ENCODE measurements at regions not wholly inside any gene's neighbourhood (a gene's known extent, or its start where the extent isn't known, plus 50 kb on each side); places are given as distances from the start of the nearest gene placed in this dataset.
"Not testable (repeated sequence)": the region's sequence is repeated elsewhere in the genome, so short reads cannot be mapped to it uniquely, and the experiment has no call there.

GRCh38 chr1:213680677-213681325, 307.0 kb upstream of the PROX1 start:
- DNase-seq (ENCODE audit: low read depth), result no peak

GRCh38 chr1:213681788-213682340, 305.9 kb upstream of the PROX1 start:
- no peak for DNase-seq (ENCODE audit: low read depth)

- no peak for DNase-seq (ENCODE audit: low read depth)
Measured at GRCh38 chr1:213683529-213683928, 304.2 kb upstream of the PROX1 start.

GRCh38 chr1:213684454-213684853, 303.3 kb upstream of the PROX1 start:
- DNase-seq (ENCODE audit: low read depth), result no peak

DNA sequence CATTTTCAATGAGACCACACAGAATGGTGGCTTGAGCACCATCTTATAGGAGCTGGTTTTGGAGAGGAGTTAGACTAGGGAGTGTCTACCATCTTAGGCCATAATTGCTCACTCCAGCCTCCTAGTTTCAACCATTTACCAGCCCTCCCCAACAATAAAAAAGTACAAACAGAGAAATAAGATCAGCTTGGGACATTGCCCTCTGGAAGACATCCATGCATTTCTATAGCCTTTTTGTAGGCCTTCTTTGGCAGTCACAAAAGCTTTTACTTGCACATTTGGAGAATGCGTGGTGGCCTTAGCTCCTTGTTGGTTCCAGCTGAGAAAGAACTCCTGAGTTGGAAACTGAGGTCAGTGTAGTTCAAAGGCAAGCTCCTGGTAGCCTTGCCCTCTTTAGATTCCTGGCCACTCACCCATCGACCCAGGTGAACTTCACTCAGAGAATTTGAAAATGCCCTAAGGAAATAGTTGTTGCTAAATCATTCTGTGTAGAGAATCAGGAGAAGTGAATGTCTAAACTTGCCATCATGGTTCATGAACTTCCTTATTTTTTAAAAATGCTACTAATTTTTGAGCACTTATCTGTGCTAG, 301.7 kb upstream of the PROX1 start:
- no peak for DNase-seq (ENCODE audit: low read depth)

DNA sequence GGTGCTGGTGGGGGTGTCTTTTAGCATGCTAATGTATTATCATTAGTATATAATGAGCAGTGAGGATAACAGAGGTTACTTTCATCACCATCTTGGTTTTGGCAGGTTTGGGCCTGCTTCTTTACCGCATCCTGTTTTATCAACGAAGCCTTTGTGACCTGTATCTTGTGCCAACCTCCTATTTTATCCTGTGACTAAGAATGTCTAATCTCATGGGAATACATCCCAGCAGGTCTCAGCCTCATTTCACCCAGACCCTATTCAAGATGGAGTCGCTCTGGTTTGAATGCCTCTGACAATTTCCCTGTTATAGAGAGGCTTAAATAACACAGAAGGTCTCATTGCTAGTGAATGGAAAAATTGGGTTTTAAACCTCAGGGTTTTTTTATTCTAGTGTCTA, 300.8 kb upstream of the PROX1 start:
- no peak for DNase-seq (ENCODE audit: low read depth)

GRCh38 chr1:213687832-213688231, 299.9 kb upstream of the PROX1 start:
- DNase-seq (ENCODE audit: low read depth), result no peak

GRCh38 chr1:213688655-213689054, 299.1 kb upstream of the PROX1 start:
- no peak for DNase-seq (ENCODE audit: low read depth)

DNA sequence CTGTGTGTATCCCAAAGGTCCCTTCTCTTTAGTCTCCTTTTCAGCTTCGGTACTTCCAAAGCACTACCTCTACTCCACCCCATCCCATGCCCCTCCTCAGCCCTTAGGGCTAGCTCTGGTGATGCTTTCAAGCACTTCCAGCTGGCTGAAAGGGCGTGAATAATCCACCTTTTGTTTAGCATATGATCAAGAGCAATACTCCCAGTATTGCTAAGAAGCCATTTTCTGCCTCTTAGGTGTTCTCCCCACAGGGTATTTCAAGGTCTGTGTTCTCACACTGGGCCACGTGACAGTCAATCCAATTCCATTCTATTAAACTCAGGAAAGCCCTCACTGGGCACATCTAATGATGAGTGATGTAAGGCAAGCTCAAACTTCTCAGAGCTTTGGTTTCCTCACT, 298.5 kb upstream of the PROX1 start:
- DNase-seq (ENCODE audit: low read depth), result no peak

DNA sequence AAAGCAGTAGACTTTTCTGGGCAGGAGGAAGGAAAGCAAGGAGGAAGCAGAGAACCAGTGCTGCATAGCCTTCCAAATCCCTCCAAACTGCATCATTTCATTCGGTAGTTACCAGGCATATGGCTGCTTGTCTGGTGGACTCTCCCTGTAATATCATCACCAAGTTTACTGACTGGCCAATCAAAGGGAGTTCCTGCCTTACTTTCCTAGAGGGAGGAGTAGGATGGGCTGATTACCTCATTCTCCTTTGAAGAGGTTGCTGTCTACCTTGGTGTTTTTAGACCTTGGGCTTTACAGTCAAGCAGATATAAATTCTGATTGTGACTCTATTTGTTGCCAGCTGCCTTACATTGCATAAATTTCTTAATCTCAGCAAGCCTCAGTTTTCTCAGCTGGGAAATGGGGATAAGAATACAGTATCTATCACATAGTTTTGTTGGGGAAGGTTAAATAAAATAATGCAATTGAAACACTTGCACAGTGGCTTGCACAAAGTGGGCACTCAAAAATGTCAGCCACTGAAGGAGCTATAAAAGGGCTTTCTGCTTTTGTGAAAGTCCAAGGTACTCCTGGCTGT, 297.3 kb upstream of the PROX1 start:
- DNase-seq (ENCODE audit: low read depth), result no peak

GRCh38 chr1:213692321-213692720, 295.5 kb upstream of the PROX1 start:
- no peak for DNase-seq (ENCODE audit: low read depth)

GRCh38 chr1:213693864-213694263, 293.9 kb upstream of the PROX1 start:
- DNase-seq (ENCODE audit: low read depth), result no peak

- no peak for DNase-seq (ENCODE audit: low read depth)
Measured at GRCh38 chr1:213697192-213697802, 290.5 kb upstream of the PROX1 start.

DNA sequence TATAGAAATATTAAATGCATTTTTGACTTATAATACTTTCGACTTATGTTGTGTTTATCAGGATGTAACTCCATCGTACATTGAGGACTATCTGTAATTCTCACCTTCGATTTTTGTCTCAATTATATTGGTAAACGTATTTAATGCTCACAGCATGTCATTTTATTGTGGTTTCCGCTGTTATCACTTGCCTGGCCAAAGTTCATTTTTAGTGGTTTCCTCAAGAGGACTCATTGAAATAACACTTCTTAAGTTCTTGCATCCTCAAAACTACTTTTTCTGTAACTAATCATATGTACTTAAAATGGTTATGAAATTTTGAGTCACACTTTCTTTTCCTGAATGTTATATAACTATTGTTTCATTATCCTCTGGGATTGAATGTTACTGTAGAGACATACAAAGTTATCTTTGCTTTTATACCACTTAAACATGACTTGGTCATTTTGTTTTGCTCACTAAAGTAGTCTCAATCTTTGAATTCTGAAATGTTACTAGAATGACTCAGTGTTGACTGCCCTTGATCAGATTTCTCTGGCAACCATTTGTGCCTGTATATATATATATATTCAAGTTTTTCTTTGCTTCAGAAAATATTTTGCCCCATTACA, 289.6 kb upstream of the PROX1 start:
- DNase-seq (ENCODE audit: low read depth), result no peak

DNA sequence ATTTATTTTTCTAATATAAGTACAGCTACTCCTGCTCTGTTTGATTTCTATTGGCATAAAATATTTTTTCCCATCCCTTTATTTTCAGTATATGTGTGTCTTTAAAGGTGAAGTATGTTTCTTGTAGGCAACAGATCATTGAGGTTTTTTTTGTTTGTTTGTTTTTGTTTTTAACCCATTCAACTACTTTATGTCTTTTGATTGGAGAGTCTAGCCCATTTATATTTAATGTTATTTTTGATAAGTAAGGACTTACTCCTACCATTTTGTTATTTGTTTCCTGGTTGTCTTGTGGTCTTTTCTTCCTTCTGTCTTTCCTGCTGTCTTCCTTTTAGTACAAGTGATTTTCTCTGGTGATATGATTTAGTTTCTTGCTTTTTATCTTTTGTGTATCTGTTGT, 285.1 kb upstream of the PROX1 start:
- DNase-seq (ENCODE audit: low read depth), result no peak

- DNase-seq (ENCODE audit: low read depth), result no peak
Measured at GRCh38 chr1:213704941-213705340, 282.8 kb upstream of the PROX1 start.

DNA sequence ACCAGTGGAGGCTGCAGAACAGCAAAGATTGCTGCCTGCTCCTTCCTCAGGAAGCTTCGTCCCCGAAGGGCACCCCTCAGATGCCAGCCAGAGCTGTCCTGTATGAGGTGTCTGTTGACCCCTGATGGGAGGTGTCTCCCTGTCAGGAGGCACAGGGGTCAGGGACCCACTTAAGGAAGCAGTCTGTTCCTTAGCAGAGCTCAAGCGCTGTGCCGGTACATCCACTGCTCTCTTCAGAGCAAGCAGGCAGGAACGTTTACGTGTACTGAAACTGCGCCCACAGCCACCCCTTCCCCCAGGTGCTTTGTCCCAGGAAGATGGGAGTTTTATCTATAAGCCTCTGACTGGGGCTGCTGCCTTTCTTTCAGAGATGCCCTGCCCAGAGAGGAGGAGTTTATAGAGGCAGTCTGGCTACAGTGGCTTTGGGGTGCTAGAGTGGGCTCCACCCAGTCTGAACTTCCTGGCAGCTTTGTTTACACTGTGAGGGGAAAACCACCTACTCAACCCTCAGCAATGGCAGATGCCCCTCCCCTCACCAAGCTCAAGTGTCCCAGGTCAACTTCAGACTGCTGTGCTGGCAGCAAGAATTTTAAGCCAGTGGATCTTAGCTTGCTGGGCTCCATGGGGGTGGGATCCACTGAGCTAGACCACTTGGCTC, 275.8 kb upstream of the PROX1 start:
- not testable (repeated sequence) for DNase-seq (ENCODE audit: low read depth)

DNA sequence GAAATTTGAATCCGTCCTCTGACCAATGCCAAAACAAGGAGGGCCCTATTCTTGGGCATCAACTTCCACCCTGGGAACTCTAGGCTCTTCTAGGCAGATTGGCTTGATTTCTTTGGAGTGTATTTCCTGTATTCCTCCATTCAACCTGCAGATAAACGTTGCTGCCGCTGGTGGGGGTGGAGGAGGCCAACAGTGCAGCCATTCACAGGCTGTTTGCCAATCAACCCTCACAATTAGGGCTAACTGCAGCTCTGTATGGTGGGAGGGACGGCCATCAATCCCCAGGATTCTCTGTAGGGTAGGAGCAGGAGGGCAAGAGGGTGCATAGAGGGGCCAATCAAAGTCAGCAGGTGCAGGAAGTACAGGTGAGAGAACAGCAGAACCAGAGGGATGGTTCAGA, 273.1 kb upstream of the PROX1 start:
- no peak for DNase-seq (ENCODE audit: low read depth)

DNA sequence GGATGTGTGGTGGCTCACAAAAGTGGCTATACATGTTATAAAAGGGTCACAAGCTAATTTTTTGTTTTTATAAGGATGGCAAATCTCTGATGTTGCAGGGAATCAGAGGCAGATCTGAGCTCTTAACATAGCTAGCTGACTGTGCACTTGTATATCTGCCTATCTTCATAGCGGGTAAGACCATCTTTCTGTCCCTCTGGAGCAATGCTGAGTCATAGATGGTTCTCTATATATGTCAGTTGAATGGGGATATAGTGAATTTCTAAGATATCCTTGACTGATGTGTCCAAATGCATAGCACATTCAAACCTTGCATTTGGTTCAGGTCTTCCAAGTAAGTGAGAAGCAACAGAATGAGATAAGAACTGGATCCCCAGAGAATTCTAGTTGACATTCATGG, 272.6 kb upstream of the PROX1 start:
- no peak for DNase-seq (ENCODE audit: low read depth)

DNA sequence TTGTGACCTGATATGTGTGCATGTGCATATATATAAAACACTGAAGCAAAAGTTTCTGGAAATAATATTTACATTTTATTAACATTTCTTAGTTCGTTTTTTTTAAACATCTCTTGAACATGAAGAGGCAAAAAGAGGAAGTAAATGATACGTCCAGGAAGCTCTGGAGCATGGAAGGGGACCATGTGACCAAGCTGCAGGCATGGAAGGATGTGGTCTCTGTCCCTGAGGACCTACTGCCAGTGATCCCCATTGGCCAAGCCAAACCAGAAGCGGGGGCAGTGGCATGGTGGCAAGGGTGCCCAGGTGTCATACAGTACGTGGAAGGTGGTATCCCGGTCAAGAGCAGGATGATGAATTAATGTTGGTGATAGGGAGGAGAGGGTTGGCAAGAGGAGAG, 268.3 kb upstream of the PROX1 start:
- no peak for DNase-seq (ENCODE audit: low read depth)

DNA sequence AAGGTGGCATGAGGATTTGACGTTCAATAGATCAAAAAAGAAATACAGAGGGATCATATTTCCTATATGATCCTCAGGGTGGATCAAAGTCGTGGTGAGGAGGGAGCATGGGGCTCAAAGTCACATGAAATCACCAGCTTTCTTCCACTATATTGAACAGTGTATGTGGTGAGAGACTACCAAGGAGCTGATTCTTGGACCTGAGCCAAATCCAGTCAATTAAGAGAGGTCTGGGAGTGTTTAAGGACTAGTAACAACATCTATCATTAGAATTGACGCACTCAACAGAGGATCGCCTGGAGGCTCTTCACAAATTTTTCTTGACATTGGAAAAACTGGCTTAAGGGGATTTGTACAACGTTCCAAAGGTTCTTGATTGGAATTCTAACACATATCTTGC, 267.7 kb upstream of the PROX1 start:
- DNase-seq (ENCODE audit: low read depth), result no peak

GRCh38 chr1:213723187-213723586, 264.6 kb upstream of the PROX1 start:
- no peak for DNase-seq (ENCODE audit: low read depth)

Data from HS-27A (cell line).